GM06990 (cell line): ENCODE measurements at regions not wholly inside any gene's neighbourhood (a gene's known extent, or its start where the extent isn't known, plus 50 kb on each side); places are given as distances from the start of the nearest gene placed in this dataset.
"Not testable (repeated sequence)": the region's sequence is repeated elsewhere in the genome, so short reads cannot be mapped to it uniquely, and the experiment has no call there.

Experiments
- DNase-seq: peaks from one replicate; pipeline ENCODE4 v3.0.0-alpha.2; 2011; ENCODE audit not compliant: insufficient read length; ENCODE audit errors: extremely low read depth
- H3K27me3 ChIP-seq: replicated peaks from 2 replicates; pipeline ENCODE4 v1.6.0; 2011; ENCODE audit warnings: low read length; ENCODE audit not compliant: control insufficient read depth, insufficient read depth
- H3K36me3 ChIP-seq: 2 replicates; pipeline ENCODE4 v1.5.1; 2011; ENCODE audit warnings: low read length; ENCODE audit not compliant: control insufficient read depth, insufficient read depth
- H3K4me3 ChIP-seq: replicated peaks from 2 replicates; pipeline ENCODE4 v1.5.1; 2011; ENCODE audit warnings: low read depth, mild to moderate bottlenecking, control low read depth, low read length

GRCh38 chr2:111403287-111403686, 282.6 kb downstream of the BCL2L11 start:
- H3K4me3 ChIP-seq, DNase-seq, H3K27me3 ChIP-seq, H3K36me3 ChIP-seq: not testable (repeated sequence)

GRCh38 chr2:111406616-111407015, 285.9 kb downstream of the BCL2L11 start:
- not testable (repeated sequence) for DNase-seq, H3K27me3 ChIP-seq, H3K36me3 ChIP-seq, H3K4me3 ChIP-seq

- not testable (repeated sequence) for H3K27me3 ChIP-seq, DNase-seq, H3K36me3 ChIP-seq, H3K4me3 ChIP-seq
Measured at GRCh38 chr2:111407632-111408194, 287.0 kb downstream of the BCL2L11 start.

GRCh38 chr2:111410868-111411406, 290.2 kb downstream of the BCL2L11 start:
- H3K36me3 ChIP-seq, H3K27me3 ChIP-seq, H3K4me3 ChIP-seq, DNase-seq: not testable (repeated sequence)

GRCh38 chr2:111411867-111412681, 291.4 kb downstream of the BCL2L11 start:
- not testable (repeated sequence) for H3K27me3 ChIP-seq, H3K4me3 ChIP-seq, DNase-seq, H3K36me3 ChIP-seq

GRCh38 chr2:111412841-111413650, 292.3 kb downstream of the BCL2L11 start:
- H3K36me3 ChIP-seq, H3K4me3 ChIP-seq, H3K27me3 ChIP-seq, DNase-seq: not testable (repeated sequence)

- DNase-seq, result not testable (repeated sequence)
Measured at GRCh38 chr2:111413950-111414349, 293.2 kb downstream of the BCL2L11 start.

GRCh38 chr2:111415765-111416743, 295.3 kb downstream of the BCL2L11 start:
- not testable (repeated sequence) for H3K4me3 ChIP-seq, H3K36me3 ChIP-seq, H3K27me3 ChIP-seq, DNase-seq

More at GRCh38 chr2:111413950-111414349, 293.2 kb downstream of the BCL2L11 start:
- not testable (repeated sequence) for H3K4me3 ChIP-seq, H3K36me3 ChIP-seq, H3K27me3 ChIP-seq

- H3K27me3 ChIP-seq, H3K4me3 ChIP-seq, DNase-seq, H3K36me3 ChIP-seq: not testable (repeated sequence)
Measured at GRCh38 chr2:111417026-111417425, 296.3 kb downstream of the BCL2L11 start.

GRCh38 chr2:111418091-111418875, 297.6 kb downstream of the BCL2L11 start:
- H3K27me3 ChIP-seq, H3K36me3 ChIP-seq, DNase-seq, H3K4me3 ChIP-seq: not testable (repeated sequence)

- not testable (repeated sequence) for H3K36me3 ChIP-seq, H3K27me3 ChIP-seq, DNase-seq, H3K4me3 ChIP-seq
Measured at GRCh38 chr2:111420074-111420473, 299.4 kb downstream of the BCL2L11 start.

- not testable (repeated sequence) for H3K27me3 ChIP-seq, H3K4me3 ChIP-seq, DNase-seq, H3K36me3 ChIP-seq
Measured at GRCh38 chr2:111420835-111421234, 300.1 kb downstream of the BCL2L11 start.
